SK-N-MC (cell line): ENCODE measurements at regions not wholly inside any gene's neighbourhood (a gene's known extent, or its start where the extent isn't known, plus 50 kb on each side); places are given as distances from the start of the nearest gene placed in this dataset.

Experiments used
- EZH2 ChIP-seq: fragments of 200-600 bp; sonication (generic); IDR thresholded peaks from one replicate; pipeline ENCODE4 v1.6.1; 2017; ENCODE audit warnings: antibody characterized with exemption
- POLR2AphosphoS5 ChIP-seq: IDR thresholded peaks from 2 replicates; pipeline ENCODE4 v1.6.1; 2012; ENCODE audit warnings: mild to moderate bottlenecking, low read depth, low read length, borderline replicate concordance

DNA sequence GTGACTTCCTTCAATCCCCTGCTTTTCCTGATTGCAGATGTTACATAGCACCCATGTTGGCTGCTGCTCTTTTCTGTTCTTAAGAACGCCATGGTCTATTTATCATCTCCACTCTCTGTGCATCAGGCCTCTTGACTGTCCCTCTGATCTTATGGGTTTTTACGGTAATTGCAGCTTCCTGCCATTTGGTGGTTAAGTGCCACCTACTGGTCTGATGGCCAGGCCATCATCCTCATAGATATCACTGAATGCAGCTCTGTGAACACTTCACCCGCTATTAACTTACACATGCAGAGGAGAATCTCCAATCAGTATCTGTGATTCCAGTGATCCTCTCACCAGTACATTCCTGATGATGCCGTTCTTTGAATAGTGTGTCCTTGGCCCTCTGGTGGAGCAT, 382.4 kb downstream of the TRAM1L1 start:
- no peak for TF ChIP-seq EZH2
- no peak for TF ChIP-seq POLR2AphosphoS5
